ENCODE measurements at regions not wholly inside any gene's neighbourhood (a gene's known extent, or its start where the extent isn't known, plus 50 kb on each side); places are given as distances from the start of the nearest gene placed in this dataset.

DNA sequence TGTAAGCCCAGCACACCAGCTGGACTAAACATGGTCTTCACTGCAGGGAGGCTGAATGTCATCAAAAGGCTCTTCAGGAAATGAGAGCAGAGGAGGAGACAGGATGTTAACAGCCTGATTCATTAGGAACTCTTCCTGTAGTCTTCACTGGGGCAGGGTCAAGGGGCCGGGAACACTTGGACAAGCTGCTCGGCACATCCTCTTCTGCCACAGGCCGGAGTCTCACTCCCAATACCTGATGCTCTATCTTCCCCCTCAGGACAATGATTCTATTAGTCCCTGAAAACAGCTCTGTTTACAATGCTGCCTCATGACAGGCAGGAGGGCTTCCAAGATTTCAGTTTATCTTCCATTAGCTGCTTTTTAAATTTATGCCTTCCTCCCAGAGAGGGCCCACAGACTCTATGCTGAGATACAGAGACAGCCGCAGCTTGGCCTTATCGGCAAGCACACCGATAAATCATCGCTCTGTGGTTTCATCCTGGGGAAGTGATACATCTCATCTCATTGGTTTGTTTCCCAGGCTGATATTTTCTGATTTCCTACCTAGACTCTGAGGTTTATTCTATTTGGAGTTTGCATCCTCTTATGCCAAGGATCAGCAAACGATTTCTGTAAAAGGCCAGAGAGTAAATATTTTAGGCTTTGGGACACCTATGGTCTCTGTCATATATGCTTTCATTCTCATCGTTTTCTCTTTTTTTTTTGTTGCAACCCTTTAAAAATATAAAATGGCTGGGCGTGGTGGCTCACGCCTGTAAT, 214.0 kb upstream of the ASIC2 start:
- no peak overlapping the region for H3K4me3 ChIP-seq (ENCODE audit: insufficient read depth, low read depth, low read length)
- no peak overlapping the region for H3K27ac ChIP-seq (ENCODE audit: insufficient read depth, low read depth, low read length, poor library complexity, severe bottlenecking)
- WGBS, 2 experiments = 90 to 91% methylated on average over 11 of the region's 11 CpGs

DNA sequence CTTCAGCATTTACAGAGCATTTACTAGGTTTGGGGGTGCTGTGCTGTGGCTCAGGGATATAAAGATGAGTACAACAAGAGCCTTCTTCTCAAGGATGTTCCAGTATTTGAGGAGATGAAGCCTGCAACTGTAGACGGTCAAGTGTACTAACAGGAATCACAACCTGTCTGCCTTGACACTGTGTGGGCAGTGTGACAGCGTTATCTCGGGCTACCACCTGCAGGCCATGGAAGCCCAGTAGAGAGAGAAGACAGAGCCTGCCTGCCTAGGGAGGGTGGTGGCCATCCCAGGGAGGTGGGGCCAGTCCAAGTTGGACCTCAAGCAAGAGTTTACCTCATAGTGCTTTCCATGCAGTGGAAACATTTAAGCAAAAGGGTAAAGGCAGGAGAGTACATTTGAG, 215.1 kb upstream of the ASIC2 start:
- Histone ChIP-seq H3K4me3 (ENCODE audit: insufficient read depth, low read depth, low read length) (no peak overlapping the region), H3K36me3 (ENCODE audit: control insufficient read depth, insufficient read depth, low read length) (no peaks in the 10 kb centered on the region), H3K4me1 (ENCODE audit: control insufficient read depth, insufficient read depth, low read length) (no peaks in the 10 kb centered on the region), H3K9me3 (ENCODE audit: control insufficient read depth, low read length) (no peaks in the 10 kb centered on the region), H3K27me3 (ENCODE audit: control insufficient read depth, insufficient read depth, low read length, poor library complexity, severe bottlenecking) (no peaks in the 10 kb centered on the region), H3K27ac (ENCODE audit: insufficient read depth, low read depth, low read length, poor library complexity, severe bottlenecking) (no peak overlapping the region)
- WGBS, 2 experiments = 93% methylated on average over 3 of the region's 3 CpGs

More for the DNA sequence above, 214.0 kb upstream of the ASIC2 start:
- Histone ChIP-seq H3K4me1 (ENCODE audit: control insufficient read depth, insufficient read depth, low read length) (no peaks in the 10 kb centered on the region), H3K9me3 (ENCODE audit: control insufficient read depth, low read length) (no peaks in the 10 kb centered on the region), H3K36me3 (ENCODE audit: control insufficient read depth, insufficient read depth, low read length) (no peaks in the 10 kb centered on the region), H3K27me3 (ENCODE audit: control insufficient read depth, insufficient read depth, low read length, poor library complexity, severe bottlenecking) (no peaks in the 10 kb centered on the region)

DNA sequence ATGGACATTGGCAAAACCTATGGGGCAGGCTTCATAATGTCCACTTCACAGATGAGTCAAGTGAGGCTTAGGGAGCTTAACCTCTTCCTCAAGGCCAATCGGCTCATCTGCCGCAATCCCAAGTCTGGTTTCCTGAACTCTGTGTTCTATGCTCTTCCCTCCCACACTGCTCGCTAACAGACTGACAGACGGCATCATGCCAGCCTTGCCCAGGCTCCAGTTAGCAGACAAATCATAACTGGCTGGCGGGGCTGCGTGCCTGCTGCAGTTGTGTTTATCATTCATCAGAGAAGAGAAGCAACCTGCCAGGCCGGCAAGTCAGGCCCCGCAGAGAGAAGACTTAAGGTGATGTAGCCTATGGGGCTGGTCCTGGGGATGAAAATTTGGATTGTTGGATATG, 216.2 kb upstream of the ASIC2 start:
- H3K4me1 ChIP-seq (ENCODE audit: control insufficient read depth, insufficient read depth, low read length) = no peaks in the 10 kb centered on the region
- H3K27me3 ChIP-seq (ENCODE audit: control insufficient read depth, insufficient read depth, low read length, poor library complexity, severe bottlenecking) = no peaks in the 10 kb centered on the region
- 84 to 89% methylated on average over 8 of the region's 8 CpGs for WGBS, 2 experiments
- H3K9me3 ChIP-seq (ENCODE audit: control insufficient read depth, low read length) = no peaks in the 10 kb centered on the region
- H3K36me3 ChIP-seq (ENCODE audit: control insufficient read depth, insufficient read depth, low read length) = no peaks in the 10 kb centered on the region
- no peak overlapping the region for H3K27ac ChIP-seq (ENCODE audit: insufficient read depth, low read depth, low read length, poor library complexity, severe bottlenecking)
- no peak overlapping the region for H3K4me3 ChIP-seq (ENCODE audit: insufficient read depth, low read depth, low read length)

DNA sequence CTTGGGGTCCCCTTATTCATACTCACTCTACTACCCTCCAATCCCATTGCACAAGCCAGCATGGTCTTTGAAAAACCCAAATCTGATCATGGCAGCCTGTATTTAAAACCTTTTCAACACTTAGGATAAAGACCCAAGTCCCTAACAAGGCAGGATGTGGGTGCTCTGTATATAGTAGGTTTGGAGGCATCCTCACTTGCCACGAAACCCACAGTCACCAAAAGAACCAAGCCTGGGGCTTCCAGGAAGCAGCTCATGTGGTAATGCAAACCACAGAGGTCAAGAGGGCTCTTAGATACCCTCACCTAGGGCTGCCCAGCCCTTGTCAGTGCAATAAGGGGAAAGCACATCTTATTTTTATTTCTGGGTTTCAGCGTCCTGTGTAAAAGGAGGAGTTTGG, 218.6 kb upstream of the ASIC2 start:
- no peak overlapping the region for H3K27ac ChIP-seq (ENCODE audit: insufficient read depth, low read depth, low read length, poor library complexity, severe bottlenecking)
- 93 to 100% methylated on average over 2 of the region's 2 CpGs for WGBS, 2 experiments
- no peaks in the 10 kb centered on the region for H3K9me3 ChIP-seq (ENCODE audit: control insufficient read depth, low read length)
- no peaks in the 10 kb centered on the region for H3K4me1 ChIP-seq (ENCODE audit: control insufficient read depth, insufficient read depth, low read length)
- no peaks in the 10 kb centered on the region for H3K36me3 ChIP-seq (ENCODE audit: control insufficient read depth, insufficient read depth, low read length)
- no peak overlapping the region for H3K4me3 ChIP-seq (ENCODE audit: insufficient read depth, low read depth, low read length)
- no peaks in the 10 kb centered on the region for H3K27me3 ChIP-seq (ENCODE audit: control insufficient read depth, insufficient read depth, low read length, poor library complexity, severe bottlenecking)

DNA sequence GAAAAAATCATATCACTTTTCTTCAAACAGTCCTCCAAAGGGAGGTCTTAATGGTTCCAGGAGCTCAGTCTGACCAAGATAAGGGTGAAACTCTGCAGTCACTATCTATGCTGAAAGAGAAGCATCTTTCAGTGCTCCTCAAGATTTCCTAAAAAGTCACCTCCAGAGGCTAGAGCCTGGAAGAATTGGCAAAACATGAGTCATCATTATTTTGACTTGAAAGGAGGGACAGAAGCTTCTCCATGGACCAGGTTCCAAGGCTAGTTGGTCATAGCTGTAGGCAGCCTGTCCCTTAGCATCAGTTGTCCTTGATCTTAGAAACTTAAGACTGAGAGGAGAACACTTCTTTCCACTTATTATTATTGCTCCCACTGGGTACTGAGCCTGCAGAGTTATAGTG, 219.0 kb upstream of the ASIC2 start:
- Histone ChIP-seq H3K4me3 (ENCODE audit: insufficient read depth, low read depth, low read length) (no peak overlapping the region), H3K27me3 (ENCODE audit: control insufficient read depth, insufficient read depth, low read length, poor library complexity, severe bottlenecking) (no peaks in the 10 kb centered on the region), H3K4me1 (ENCODE audit: control insufficient read depth, insufficient read depth, low read length) (no peaks in the 10 kb centered on the region), H3K27ac (ENCODE audit: insufficient read depth, low read depth, low read length, poor library complexity, severe bottlenecking) (no peak overlapping the region), H3K36me3 (ENCODE audit: control insufficient read depth, insufficient read depth, low read length) (no peaks in the 10 kb centered on the region), H3K9me3 (ENCODE audit: control insufficient read depth, low read length) (no peaks in the 10 kb centered on the region)

DNA sequence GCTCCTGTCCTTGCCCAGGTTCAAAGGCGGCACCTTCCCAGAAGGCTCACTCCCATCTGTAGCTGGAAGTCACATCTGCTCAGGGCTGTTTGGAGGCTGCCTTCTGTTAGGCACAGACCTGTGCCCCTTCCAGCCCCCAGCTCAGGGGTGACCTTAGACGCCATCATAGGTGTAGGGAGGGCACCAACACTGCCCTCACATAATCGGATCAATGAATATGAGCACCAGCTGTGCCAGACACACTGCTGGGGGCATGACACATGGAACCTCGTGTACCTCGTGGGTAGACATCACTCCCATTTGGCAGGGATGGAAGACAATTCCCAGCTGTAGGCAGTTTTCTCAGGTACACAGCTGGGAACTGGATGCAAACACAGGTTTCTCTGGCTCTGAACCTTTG, 220.7 kb upstream of the ASIC2 start:
- Histone ChIP-seq H3K4me3 (ENCODE audit: insufficient read depth, low read depth, low read length) (no peak overlapping the region), H3K27ac (ENCODE audit: insufficient read depth, low read depth, low read length, poor library complexity, severe bottlenecking) (no peak overlapping the region), H3K9me3 (ENCODE audit: control insufficient read depth, low read length) (no peaks in the 10 kb centered on the region), H3K36me3 (ENCODE audit: control insufficient read depth, insufficient read depth, low read length) (no peaks in the 10 kb centered on the region), H3K4me1 (ENCODE audit: control insufficient read depth, insufficient read depth, low read length) (no peaks in the 10 kb centered on the region), H3K27me3 (ENCODE audit: control insufficient read depth, insufficient read depth, low read length, poor library complexity, severe bottlenecking) (no peaks in the 10 kb centered on the region)
- 92 to 93% methylated on average over 5 of the region's 5 CpGs for WGBS, 2 experiments

DNA sequence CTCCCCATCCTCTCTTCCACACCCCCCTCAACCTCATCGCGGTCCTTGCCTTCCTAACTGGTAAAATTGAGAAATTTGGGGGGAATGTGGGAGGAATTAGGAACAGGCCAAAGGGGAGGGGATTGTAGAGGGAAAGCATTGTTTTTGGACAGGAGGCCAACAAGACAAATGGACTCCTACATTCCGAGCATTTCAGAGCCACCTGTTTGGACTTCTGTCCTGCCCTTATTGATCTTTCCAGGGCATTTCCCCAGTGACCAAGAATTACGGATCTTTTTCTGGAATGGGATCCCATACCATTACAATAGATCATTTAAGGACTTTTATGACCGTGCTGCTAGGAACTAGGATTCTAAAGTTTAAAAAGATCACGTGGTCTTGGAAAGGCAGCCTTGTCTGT, 221.3 kb upstream of the ASIC2 start:
- no peak overlapping the region for H3K4me3 ChIP-seq (ENCODE audit: insufficient read depth, low read depth, low read length)
- no peak overlapping the region for H3K27ac ChIP-seq (ENCODE audit: insufficient read depth, low read depth, low read length, poor library complexity, severe bottlenecking)
- no peaks in the 10 kb centered on the region for H3K27me3 ChIP-seq (ENCODE audit: control insufficient read depth, insufficient read depth, low read length, poor library complexity, severe bottlenecking)
- 92 to 93% methylated on average over 4 to 6 of the region's 6 CpGs for WGBS, 2 experiments
- no peaks in the 10 kb centered on the region for H3K4me1 ChIP-seq (ENCODE audit: control insufficient read depth, insufficient read depth, low read length)
- no peaks in the 10 kb centered on the region for H3K36me3 ChIP-seq (ENCODE audit: control insufficient read depth, insufficient read depth, low read length)
- H3K9me3 ChIP-seq (ENCODE audit: control insufficient read depth, low read length) = no peaks in the 10 kb centered on the region

DNA sequence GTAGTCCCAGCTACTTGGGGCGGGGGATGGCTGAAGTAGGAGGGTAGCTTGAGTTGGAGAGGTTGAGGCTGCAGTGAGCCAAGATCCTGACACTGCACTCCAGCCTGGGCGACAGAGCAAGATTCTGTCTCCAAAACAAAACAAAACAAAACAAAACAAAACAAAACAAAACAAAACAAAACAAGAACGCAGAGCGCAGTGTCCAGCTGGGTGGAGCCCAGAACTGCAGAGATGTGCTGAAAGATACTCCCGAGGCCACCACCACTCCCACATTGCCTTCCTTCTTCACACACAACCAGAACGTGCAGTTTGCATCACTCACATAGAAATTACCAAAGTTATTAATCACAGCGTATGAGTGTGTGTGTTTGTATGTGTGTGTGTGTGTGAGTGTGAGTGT, 222.9 kb upstream of the ASIC2 start:
- no peak overlapping the region for H3K4me3 ChIP-seq (ENCODE audit: insufficient read depth, low read depth, low read length)
- H3K4me1 ChIP-seq (ENCODE audit: control insufficient read depth, insufficient read depth, low read length) = no peaks in the 10 kb centered on the region
- no peaks in the 10 kb centered on the region for H3K27me3 ChIP-seq (ENCODE audit: control insufficient read depth, insufficient read depth, low read length, poor library complexity, severe bottlenecking)
- WGBS, 2 experiments = 88 to 96% methylated on average over 6 to 7 of the region's 7 CpGs
- no peaks in the 10 kb centered on the region for H3K36me3 ChIP-seq (ENCODE audit: control insufficient read depth, insufficient read depth, low read length)
- no peaks in the 10 kb centered on the region for H3K9me3 ChIP-seq (ENCODE audit: control insufficient read depth, low read length)
- no peak overlapping the region for H3K27ac ChIP-seq (ENCODE audit: insufficient read depth, low read depth, low read length, poor library complexity, severe bottlenecking)

DNA sequence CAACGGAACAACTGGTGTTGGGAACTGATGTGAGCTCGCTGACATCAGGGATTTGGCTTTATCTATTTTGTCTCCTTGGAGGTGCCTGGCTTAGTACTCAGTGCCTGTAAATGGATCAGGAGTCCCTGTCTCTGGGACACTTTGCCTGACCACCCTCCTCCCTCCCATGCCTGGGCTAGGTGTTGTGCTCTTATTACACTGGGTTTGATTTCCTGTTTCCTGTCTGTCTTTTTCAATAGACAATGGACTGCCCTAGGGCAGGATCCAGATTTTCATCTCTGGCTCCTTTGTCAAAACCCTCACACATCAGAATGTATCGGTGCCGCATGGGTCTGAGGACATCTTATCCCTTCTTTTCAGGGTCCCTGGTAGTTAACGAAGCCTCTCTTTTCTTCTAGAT, 223.6 kb upstream of the ASIC2 start:
- no peaks in the 10 kb centered on the region for H3K36me3 ChIP-seq (ENCODE audit: control insufficient read depth, insufficient read depth, low read length)
- no peak overlapping the region for H3K27ac ChIP-seq (ENCODE audit: insufficient read depth, low read depth, low read length, poor library complexity, severe bottlenecking)
- WGBS, 2 experiments = 91 to 92% methylated on average over 4 to 5 of the region's 5 CpGs
- no peaks in the 10 kb centered on the region for H3K27me3 ChIP-seq (ENCODE audit: control insufficient read depth, insufficient read depth, low read length, poor library complexity, severe bottlenecking)
- H3K4me1 ChIP-seq (ENCODE audit: control insufficient read depth, insufficient read depth, low read length) = no peaks in the 10 kb centered on the region
- no peak overlapping the region for H3K4me3 ChIP-seq (ENCODE audit: insufficient read depth, low read depth, low read length)
- H3K9me3 ChIP-seq (ENCODE audit: control insufficient read depth, low read length) = no peaks in the 10 kb centered on the region

DNA sequence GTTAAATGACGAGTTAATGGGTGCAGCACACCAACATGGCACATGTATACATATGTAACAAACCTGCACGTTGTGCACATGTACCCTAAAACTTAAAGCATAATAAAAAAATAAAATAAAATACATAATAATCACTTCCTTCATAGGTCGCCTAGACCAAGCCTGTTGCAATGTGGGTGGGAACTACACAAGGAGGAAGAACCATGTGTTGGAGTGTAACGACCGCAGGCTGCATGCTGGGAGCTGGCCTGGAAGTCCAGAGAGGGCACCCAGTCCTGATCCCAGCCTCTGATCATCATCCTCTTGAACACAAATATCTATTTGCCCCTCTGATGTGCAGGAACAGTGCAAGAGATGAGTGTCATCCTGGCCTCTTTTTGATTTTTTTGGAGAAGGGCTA, 224.7 kb upstream of the ASIC2 start:
- no peaks in the 10 kb centered on the region for H3K27me3 ChIP-seq (ENCODE audit: control insufficient read depth, insufficient read depth, low read length, poor library complexity, severe bottlenecking)
- no peak overlapping the region for H3K27ac ChIP-seq (ENCODE audit: insufficient read depth, low read depth, low read length, poor library complexity, severe bottlenecking)
- WGBS, 2 experiments = 93% methylated on average over 3 of the region's 5 CpGs
- no peaks in the 10 kb centered on the region for H3K4me1 ChIP-seq (ENCODE audit: control insufficient read depth, insufficient read depth, low read length)
- H3K36me3 ChIP-seq (ENCODE audit: control insufficient read depth, insufficient read depth, low read length) = no peaks in the 10 kb centered on the region
- H3K4me3 ChIP-seq (ENCODE audit: insufficient read depth, low read depth, low read length) = no peak overlapping the region
- H3K9me3 ChIP-seq (ENCODE audit: control insufficient read depth, low read length) = no peaks in the 10 kb centered on the region

DNA sequence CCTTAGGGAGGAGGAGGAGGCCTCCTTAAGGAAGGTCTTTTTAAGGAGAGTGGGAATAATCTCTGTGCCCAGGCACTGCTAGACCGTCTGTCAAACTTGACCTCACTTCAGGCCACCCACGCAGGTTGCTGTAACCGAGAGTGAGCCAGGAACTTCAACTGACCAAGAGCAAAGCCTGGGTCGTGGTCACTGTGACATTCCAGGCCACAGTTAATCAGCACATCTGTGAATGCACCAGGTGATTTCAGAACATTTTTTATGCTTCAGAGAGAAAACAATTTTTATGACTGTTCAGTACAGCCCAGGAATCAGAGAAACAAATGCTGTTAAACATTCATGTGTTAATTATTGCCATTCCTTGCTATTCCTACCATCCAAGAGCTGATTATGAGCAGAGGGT, 226.6 kb upstream of the ASIC2 start:
- H3K4me3 ChIP-seq (ENCODE audit: insufficient read depth, low read depth, low read length) = no peak overlapping the region
- no peaks in the 10 kb centered on the region for H3K36me3 ChIP-seq (ENCODE audit: control insufficient read depth, insufficient read depth, low read length)
- no peak overlapping the region for H3K27ac ChIP-seq (ENCODE audit: insufficient read depth, low read depth, low read length, poor library complexity, severe bottlenecking)
- H3K4me1 ChIP-seq (ENCODE audit: control insufficient read depth, insufficient read depth, low read length) = no peaks in the 10 kb centered on the region
- 86 to 87% methylated on average over 4 of the region's 4 CpGs for WGBS, 2 experiments
- H3K27me3 ChIP-seq (ENCODE audit: control insufficient read depth, insufficient read depth, low read length, poor library complexity, severe bottlenecking) = no peaks in the 10 kb centered on the region
- H3K9me3 ChIP-seq (ENCODE audit: control insufficient read depth, low read length) = no peaks in the 10 kb centered on the region
